ENCODE measurements at regions not wholly inside any gene's neighbourhood (a gene's known extent, or its start where the extent isn't known, plus 50 kb on each side); places are given as distances from the start of the nearest gene placed in this dataset.
"Not testable (repeated sequence)": the region's sequence is repeated elsewhere in the genome, so short reads cannot be mapped to it uniquely, and the experiment has no call there.

DNA sequence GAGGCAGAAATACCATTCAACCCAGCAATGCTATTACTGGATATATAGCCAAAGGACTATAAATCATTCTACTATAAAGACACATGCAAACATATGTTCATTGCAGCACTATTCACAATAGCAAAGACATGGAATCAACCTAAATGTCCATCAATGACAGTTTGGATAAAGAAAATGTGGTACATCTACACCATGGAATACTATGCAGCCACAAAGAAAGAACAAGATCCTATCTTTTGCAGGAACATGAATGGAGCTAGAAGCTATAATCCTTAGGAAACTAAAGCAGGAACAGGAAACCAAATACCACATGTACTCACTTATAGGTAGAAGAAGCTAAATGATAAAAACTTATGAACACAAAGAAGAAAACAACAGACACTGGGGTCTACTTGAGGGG lies 730.3 kb upstream of the ADGRB3 start:
- not testable (repeated sequence) for DNase-seq (ENCODE audit: low spot score)

DNA sequence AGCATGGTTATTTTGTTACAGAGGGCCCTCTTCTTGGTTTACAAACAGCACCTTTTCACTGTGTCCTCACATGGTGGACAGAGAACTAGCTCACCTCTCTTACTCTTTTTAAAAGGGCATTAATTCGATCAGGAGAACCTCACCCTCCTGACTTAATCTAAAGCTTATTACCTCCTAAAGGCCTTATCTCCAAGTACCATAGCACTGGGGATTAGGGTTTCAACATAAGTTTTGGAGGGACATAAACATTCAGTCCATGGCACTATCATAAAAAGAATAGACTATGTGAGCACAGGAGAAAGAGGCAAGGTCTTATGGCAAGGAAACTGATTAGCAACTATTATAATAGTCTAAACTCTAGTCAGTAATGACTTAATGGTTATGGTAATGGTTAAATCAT lies 736.2 kb upstream of the ADGRB3 start:
- DNase-seq (ENCODE audit: low spot score): no peak

- no peak for DNase-seq (ENCODE audit: low spot score)
Measured at GRCh38 chr6:67897998-67898607, 737.0 kb upstream of the ADGRB3 start.

DNA sequence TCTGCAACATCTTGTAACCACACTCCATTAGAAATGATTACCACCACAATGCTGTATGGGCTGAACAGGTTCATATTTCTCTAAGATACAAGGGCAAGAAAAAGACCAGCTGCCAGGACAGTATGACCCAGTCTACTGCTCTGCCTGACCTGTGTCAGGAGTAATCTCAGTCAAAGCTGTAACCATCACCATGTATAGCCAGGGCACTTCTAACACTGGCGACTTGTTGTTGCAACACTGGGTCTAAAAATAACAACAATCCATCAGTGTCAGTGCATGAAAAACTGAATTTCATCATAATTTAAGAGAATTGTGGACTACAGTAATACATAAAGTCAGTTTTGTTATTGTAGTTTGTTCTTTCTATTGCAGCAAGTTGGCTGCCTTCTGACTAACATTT lies 738.6 kb upstream of the ADGRB3 start:
- no peak for DNase-seq (ENCODE audit: low spot score)

- DNase-seq (ENCODE audit: low spot score): no peak
Measured at GRCh38 chr6:67889682-67889995, 745.4 kb upstream of the ADGRB3 start.

GRCh38 chr6:67888886-67889681 lies 746.0 kb upstream of the ADGRB3 start:
- DNase-seq (ENCODE audit: low spot score): no peak

GRCh38 chr6:67888546-67888885 lies 746.6 kb upstream of the ADGRB3 start:
- no peak for DNase-seq (ENCODE audit: low spot score)

DNA sequence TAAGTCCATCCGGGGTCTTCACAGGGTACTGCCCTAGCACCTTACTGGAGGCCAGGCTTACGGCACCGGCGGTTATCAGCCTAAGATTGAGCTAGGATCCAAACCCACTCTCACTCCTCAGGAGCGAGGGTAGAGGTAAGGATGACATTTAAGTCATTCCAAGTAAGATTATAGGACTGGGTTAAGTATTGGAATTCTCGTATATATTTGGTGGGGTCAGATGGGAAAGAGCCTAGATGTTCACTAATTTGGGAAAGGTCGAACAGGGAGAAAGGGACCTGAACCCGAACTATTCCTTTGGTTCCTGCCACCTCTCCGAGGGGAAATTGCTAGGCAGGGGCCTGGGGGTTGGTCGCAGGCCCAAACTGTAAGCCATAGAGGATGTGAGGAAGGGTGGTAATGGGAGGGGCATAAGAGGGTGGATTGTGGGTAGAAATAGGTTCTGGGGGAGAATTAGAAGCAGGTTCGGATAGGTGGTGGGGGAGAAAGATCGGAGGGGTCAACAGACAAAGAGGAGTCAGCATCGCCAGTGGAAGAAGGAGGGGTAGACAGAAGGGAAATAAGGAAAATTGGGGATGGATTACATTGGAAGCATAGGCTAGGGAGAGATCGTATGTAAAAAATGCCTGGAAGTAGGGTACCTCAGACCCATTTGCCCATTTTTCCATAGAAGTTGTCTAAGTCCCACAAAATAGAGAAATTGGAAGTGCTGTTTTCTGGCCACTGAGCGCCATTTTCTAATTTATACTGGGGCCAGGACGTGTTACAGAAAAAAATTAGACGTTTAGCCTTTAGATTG lies 747.1 kb upstream of the ADGRB3 start:
- DNase-seq (ENCODE audit: low spot score): no peak

GRCh38 chr6:67887419-67887746 lies 747.7 kb upstream of the ADGRB3 start:
- DNase-seq (ENCODE audit: low spot score): no peak

DNA sequence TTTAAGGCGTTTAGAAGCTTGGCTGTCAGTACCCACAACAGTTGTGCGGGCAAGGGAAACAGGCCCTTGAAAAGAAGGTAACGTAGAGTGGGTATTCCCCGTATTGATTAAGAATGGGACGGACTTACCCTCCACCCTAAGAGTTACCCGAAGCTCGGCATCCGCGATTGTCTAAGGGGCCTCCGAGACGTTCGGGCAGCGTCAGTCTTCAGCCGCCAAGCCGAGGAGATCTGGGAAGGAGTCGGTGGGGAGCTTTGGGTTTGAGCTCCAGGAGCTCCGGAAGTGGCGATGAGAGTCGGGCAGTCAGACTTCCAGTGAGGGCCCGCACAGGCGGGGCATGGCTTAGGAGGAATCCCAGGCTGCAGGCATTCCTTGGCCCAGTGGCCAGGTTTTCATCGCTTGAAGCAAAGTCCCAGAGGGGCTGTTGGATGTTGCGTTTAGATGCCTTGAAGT lies 748.2 kb upstream of the ADGRB3 start:
- no peak for DNase-seq (ENCODE audit: low spot score)

DNA sequence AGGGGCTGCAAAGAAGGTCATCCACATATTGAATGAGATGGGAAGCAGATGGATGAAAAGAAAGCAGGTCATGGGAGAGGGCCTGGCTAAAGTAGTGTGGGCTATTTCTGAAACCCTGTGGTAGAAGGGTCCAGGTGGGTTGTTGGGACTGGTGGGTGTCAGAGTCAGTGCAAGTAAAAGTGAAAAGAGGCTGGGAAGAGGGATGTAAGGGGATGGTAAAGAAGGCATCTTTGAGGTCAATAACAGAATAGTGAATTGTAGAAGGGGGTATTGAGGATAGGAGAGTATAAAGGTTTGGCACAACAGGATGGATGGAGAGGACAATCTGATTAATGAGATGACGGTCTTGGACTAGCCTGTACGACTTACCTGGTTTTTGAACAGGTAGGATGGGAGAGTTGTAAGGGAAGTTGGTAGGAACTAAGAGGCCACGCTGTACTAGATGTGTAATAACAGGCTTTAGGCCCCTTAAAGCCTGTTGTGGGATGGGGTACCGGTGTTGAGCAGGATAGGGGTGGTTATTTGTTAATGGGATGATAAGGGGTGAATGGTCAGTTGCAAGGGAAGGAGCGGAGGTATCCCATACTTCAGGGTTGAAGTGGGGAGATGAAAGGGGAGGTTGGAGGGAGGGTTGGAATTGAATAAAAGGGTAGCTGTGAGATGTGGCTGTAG lies 748.9 kb upstream of the ADGRB3 start:
- no peak for DNase-seq (ENCODE audit: low spot score)

GRCh38 chr6:67885081-67886033 lies 749.7 kb upstream of the ADGRB3 start:
- no peak for DNase-seq (ENCODE audit: low spot score)

GRCh38 chr6:67884442-67884841 lies 750.6 kb upstream of the ADGRB3 start:
- no peak for DNase-seq (ENCODE audit: low spot score)

- no peak for DNase-seq (ENCODE audit: low spot score)
Measured at GRCh38 chr6:67883500-67884366, 751.3 kb upstream of the ADGRB3 start.

DNA sequence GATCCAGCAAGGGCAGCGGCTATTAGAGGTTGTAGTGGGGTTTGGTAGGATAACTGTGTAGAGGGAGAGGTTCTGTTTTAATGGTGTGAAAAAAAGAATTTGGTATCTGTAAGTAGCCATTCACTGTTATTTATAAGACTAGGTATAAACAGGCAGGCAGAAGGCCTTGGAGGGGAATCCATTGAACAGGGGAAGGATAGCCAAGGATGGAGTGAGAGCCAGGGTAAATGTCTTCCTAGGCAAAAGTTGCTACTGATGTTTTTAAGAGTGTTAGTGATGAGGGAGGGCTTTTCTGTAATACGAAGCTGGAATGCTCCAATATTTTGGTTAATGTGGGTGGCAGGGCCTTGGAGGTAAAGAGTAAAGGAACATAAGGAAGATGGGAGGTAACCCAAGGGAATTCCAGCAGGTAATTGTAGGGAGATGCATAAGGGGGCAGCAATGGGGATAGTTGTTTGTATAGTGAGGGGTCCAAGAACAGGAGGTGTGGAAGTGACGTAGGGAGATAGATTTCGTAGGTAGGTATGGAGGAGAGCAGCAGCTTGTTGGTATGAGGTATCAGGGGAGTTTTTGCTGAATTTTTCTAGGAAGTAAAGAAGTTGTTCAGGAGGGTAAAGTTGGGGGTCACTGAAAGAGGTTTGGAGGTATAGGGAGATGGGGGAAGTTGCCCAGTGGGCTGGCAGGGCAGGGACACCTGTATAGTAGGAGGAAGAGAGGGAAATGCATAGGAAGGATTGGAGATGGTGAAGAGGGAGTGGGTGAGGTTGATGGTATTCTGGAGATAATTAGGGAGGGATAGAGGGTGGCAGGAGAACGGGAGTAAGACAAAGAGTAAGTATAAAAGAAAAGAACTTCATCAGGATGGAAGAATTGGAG lies 752.4 kb upstream of the ADGRB3 start:
- DNase-seq (ENCODE audit: low spot score): no peak

GRCh38 chr6:67881706-67882065 lies 753.4 kb upstream of the ADGRB3 start:
- no peak for DNase-seq (ENCODE audit: low spot score)

DNA sequence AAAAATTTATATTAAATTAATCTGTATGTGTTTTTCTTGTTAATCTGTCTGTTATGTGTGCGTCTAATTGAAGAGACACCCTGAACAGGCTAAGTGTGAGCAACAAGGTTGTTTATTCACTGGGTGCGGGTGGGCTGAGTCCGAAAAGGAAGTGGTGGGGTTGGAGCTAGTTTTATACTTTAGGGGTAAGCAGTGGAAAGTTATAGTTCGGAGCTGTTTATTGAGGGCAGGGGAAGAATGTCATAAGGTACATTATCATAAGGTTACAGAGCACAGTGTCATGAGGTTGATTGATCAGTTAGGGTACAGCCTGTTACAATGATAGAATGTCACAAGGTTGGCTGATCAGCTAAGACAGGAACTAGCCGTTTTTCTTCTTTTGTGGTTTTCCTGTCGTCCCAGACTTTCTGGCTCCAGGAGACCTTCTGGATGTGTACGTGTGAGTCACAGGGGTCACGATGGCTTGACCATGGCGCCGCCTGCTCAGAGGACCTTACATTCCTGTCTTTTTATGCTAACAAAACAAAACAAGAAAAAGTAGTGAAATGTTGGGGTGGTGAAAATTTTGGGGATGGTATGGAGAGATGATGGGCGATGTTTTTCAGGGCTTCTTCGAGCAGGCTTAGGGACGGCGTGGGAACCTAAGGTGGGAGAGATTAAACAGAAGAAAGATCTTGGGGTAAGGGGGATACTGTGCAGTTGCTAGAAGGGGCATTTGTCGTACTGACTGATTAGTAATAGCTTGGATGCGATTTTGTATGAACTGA lies 754.0 kb upstream of the ADGRB3 start:
- no peak for DNase-seq (ENCODE audit: low spot score)

DNA sequence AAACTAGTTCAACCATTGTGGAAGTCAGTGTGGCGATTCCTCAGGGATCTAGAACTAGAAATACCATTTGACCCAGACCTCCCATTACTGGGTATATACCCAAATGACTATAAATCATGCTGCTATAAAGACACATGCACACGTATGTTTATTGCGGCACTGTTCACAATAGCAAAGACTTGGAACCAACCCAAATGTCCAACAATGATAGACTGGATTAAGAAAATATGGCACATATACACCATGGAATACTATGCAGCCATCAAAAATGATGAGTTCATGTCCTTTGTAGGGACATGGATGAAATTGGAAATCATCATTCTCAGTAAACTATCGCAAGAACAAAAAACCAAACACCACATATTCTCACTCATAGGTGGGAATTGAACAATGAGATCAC lies 754.7 kb upstream of the ADGRB3 start:
- not testable (repeated sequence) for DNase-seq (ENCODE audit: low spot score)

GRCh38 chr6:67879928-67880327 lies 755.2 kb upstream of the ADGRB3 start:
- DNase-seq (ENCODE audit: low spot score): not testable (repeated sequence)

Data from HT-29 (cell line).